GM23338 (cell line): ENCODE measurements at regions not wholly inside any gene's neighbourhood (a gene's known extent, or its start where the extent isn't known, plus 50 kb on each side); places are given as distances from the start of the nearest gene placed in this dataset.

Experiments used
- CREB1 ChIP-seq: fragments of 250-450 bp; sonication (Bioruptor Pico); IDR thresholded peaks from 2 replicates; pipeline ENCODE4 v1.5.0; 2020; ENCODE audit warnings: low read depth, mild to moderate bottlenecking, moderate library complexity
- CTCF ChIP-seq, 2 experiments: fragments of 200-600 bp in 1 of 2; sonication (generic) in 1 of 2; conservative IDR thresholded peaks; 2 replicates each; pipeline versions ENCODE4 v1.5.1 to v1.6.1; 2016 to 2017; ENCODE audit warnings: antibody characterized with exemption in 2 of 2, low read depth in 2 of 2, mild to moderate bottlenecking in 2 of 2, moderate library complexity in 1 of 2
- ETS1 ChIP-seq: IDR thresholded peaks from 2 replicates; pipeline ENCODE4 v1.6.1; 2016; ENCODE audit warnings: antibody characterized with exemption
- EZH2 ChIP-seq: fragments of 200-600 bp; sonication (generic); IDR thresholded peaks from one replicate; pipeline ENCODE4 v1.8.0; 2017; ENCODE audit warnings: antibody characterized with exemption, mild to moderate bottlenecking, low read depth; ENCODE audit not compliant: unreplicated experiment
- EZH2phosphoT487 ChIP-seq: fragments of 200-600 bp; sonication (generic); IDR thresholded peaks from one replicate; pipeline ENCODE4 v1.8.1; 2018; ENCODE audit warnings: antibody characterized with exemption; ENCODE audit not compliant: unreplicated experiment
- JUNB ChIP-seq: IDR thresholded peaks from one replicate; pipeline ENCODE4 v1.6.1; 2016; ENCODE audit warnings: antibody characterized with exemption; ENCODE audit not compliant: unreplicated experiment
- NANOG ChIP-seq: IDR thresholded peaks from 2 replicates; pipeline ENCODE4 v1.6.1; 2016; ENCODE audit warnings: antibody characterized with exemption, borderline replicate concordance
- POLR2AphosphoS5 ChIP-seq: IDR thresholded peaks from 2 replicates; pipeline ENCODE4 v1.6.1; 2016; ENCODE audit warnings: antibody characterized with exemption, low read depth
- STAT1 ChIP-seq: IDR thresholded peaks from one replicate; pipeline ENCODE4 v1.6.1; 2016; ENCODE audit warnings: antibody characterized with exemption; ENCODE audit not compliant: unreplicated experiment
- ZNF114 ChIP-seq: fragments of 250-450 bp; sonication (Bioruptor Pico); IDR thresholded peaks from 2 replicates; pipeline ENCODE4 v1.5.0; 2020; ENCODE audit warnings: mild to moderate bottlenecking, moderate library complexity
- ZNF331 ChIP-seq: fragments of 250-450 bp; sonication (Bioruptor Pico); IDR thresholded peaks from 2 replicates; pipeline ENCODE4 v1.5.0; 2020; ENCODE audit warnings: low read depth, mild to moderate bottlenecking, moderate library complexity
- TF ChIP-seq, protein P1 (sequence below): fragments of 250-450 bp; sonication (Bioruptor Pico); IDR thresholded peaks from 2 replicates; pipeline ENCODE4 v1.5.0; 2020; ENCODE audit warnings: mild to moderate bottlenecking, moderate library complexity

GRCh38 chr10:78330884-78331283 lies 297.2 kb downstream of the RPS24 start (continued):
- TF ChIP-seq, protein P1, sequence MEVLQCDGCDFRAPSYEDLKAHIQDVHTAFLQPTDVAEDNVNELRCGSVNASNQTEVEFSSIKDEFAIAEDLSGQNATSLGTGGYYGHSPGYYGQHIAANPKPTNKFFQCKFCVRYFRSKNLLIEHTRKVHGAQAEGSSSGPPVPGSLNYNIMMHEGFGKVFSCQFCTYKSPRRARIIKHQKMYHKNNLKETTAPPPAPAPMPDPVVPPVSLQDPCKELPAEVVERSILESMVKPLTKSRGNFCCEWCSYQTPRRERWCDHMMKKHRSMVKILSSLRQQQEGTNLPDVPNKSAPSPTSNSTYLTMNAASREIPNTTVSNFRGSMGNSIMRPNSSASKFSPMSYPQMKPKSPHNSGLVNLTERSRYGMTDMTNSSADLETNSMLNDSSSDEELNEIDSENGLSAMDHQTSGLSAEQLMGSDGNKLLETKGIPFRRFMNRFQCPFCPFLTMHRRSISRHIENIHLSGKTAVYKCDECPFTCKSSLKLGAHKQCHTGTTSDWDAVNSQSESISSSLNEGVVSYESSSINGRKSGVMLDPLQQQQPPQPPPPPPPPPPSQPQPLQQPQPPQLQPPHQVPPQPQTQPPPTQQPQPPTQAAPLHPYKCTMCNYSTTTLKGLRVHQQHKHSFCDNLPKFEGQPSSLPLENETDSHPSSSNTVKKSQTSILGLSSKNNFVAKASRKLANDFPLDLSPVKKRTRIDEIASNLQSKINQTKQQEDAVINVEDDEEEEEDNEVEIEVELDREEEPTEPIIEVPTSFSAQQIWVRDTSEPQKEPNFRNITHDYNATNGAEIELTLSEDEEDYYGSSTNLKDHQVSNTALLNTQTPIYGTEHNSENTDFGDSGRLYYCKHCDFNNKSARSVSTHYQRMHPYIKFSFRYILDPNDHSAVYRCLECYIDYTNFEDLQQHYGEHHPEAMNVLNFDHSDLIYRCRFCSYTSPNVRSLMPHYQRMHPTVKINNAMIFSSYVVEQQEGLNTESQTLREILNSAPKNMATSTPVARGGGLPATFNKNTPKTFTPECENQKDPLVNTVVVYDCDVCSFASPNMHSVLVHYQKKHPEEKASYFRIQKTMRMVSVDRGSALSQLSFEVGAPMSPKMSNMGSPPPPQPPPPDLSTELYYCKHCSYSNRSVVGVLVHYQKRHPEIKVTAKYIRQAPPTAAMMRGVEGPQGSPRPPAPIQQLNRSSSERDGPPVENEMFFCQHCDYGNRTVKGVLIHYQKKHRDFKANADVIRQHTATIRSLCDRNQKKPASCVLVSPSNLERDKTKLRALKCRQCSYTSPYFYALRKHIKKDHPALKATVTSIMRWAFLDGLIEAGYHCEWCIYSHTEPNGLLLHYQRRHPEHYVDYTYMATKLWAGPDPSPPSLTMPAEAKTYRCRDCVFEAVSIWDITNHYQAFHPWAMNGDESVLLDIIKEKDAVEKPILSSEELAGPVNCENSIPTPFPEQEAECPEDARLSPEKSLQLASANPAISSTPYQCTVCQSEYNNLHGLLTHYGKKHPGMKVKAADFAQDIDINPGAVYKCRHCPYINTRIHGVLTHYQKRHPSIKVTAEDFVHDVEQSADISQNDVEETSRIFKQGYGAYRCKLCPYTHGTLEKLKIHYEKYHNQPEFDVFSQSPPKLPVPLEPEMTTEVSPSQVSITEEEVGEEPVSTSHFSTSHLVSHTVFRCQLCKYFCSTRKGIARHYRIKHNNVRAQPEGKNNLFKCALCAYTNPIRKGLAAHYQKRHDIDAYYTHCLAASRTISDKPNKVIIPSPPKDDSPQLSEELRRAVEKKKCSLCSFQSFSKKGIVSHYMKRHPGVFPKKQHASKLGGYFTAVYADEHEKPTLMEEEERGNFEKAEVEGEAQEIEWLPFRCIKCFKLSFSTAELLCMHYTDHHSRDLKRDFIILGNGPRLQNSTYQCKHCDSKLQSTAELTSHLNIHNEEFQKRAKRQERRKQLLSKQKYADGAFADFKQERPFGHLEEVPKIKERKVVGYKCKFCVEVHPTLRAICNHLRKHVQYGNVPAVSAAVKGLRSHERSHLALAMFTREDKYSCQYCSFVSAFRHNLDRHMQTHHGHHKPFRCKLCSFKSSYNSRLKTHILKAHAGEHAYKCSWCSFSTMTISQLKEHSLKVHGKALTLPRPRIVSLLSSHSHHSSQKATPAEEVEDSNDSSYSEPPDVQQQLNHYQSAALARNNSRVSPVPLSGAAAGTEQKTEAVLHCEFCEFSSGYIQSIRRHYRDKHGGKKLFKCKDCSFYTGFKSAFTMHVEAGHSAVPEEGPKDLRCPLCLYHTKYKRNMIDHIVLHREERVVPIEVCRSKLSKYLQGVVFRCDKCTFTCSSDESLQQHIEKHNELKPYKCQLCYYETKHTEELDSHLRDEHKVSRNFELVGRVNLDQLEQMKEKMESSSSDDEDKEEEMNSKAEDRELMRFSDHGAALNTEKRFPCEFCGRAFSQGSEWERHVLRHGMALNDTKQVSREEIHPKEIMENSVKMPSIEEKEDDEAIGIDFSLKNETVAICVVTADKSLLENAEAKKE: no peak
- TF ChIP-seq NANOG (no peak), POLR2AphosphoS5 (no peak), EZH2 (no peak), EZH2phosphoT487 (no peak), STAT1 (no peak), CTCF (conservative IDR thresholded peaks at IDR 0.05; ENCODE audit: low read depth in 2 of 2) (no peak), JUNB (no peak), ZNF114 (no peak), ETS1 (no peak), ZNF331 (CRISPR knock-in tag) (no peak), CREB1 (no peak)
